22Rv1 (cell line): ENCODE measurements at regions not wholly inside any gene's neighbourhood (a gene's known extent, or its start where the extent isn't known, plus 50 kb on each side); places are given as distances from the start of the nearest gene placed in this dataset.
"Not testable (repeated sequence)": the region's sequence is repeated elsewhere in the genome, so short reads cannot be mapped to it uniquely, and the experiment has no call there.

Experiments
- H3K27ac ChIP-seq: fragments of 450-650 bp; 2 replicates; pipeline ENCODE4 v1.5.1; 2017
- CTCF ChIP-seq: fragments of 450-650 bp; IDR thresholded peaks from 2 replicates; pipeline ENCODE4 v1.5.1; 2017; ENCODE audit warnings: mild to moderate bottlenecking
- ZFX ChIP-seq: fragments of 450-650 bp; IDR thresholded peaks from 2 replicates; pipeline ENCODE4 v1.6.1; 2017; ENCODE audit warnings: antibody characterized with exemption, borderline replicate concordance

- no peak for TF ChIP-seq CTCF
- no peak overlapping the region for H3K27ac ChIP-seq
Measured at GRCh38 chr9:24011009-24011717, 185.1 kb upstream of the ELAVL2 start.

DNA sequence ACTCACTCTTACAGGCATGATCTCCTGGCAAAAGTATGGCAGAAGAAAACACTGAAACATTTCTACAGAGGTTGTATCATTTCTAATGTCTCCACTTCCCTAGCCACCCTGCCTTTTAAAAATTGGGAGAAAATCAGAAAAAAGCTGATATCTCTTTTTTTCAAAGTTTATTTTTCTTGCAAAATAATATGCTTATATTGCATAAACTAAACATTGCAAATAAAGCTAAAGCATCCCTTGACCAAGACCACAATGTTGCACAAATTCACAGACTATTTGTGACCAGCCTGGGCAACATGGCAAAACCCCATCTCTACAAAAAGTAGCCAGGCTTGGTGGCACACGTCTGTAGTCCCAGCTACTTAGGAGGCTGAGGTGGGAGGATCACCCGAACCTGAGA lies 183.3 kb upstream of the ELAVL2 start:
- no peak overlapping the region for H3K27ac ChIP-seq
- TF ChIP-seq CTCF (no peak), ZFX (no peak)

DNA sequence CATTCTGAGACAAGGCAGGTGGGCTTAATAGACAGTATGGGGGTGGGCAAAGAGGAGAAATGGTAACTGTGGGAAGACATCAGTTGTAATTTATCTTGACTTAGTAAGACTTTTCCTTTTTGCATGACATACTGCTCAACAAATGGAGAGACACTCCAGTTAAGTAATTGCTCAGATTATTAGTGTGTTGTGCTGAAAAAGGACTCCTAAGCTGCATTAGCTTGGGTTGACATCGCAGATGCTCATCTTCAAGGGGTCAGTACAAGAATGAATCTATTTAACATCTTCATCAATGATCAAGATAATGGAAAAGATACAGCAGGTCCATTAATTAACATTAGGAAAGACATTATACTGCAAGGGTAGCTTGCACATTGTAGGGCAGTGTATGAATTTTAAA lies 181.1 kb upstream of the ELAVL2 start:
- H3K27ac ChIP-seq, result no peak overlapping the region
- no peak for TF ChIP-seq CTCF
- TF ChIP-seq ZFX, result no peak

- not testable (repeated sequence) for H3K27ac ChIP-seq
Measured at GRCh38 chr9:23991874-23992273, 165.8 kb upstream of the ELAVL2 start.

DNA sequence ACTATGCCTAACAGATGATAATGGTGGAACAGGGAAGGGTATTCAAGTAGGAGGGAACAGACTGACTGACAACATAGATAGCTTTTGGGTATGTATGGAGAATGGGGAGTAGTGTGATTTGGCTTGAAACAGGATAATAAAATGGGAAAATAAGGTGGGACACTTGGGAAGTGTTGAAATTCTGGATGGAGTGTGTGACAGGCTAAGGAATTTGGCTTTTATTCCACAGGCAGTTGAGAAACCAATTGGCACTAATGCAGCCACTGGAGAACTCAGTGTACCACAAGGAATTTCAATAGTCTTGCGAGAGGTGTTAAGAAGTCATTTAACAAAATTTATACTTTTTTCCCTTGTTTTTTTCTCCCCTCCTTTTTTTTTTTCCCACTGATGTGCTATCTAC lies 153.5 kb upstream of the ELAVL2 start:
- no peak overlapping the region for H3K27ac ChIP-seq
- TF ChIP-seq ZFX (no peak), CTCF (no peak)

DNA sequence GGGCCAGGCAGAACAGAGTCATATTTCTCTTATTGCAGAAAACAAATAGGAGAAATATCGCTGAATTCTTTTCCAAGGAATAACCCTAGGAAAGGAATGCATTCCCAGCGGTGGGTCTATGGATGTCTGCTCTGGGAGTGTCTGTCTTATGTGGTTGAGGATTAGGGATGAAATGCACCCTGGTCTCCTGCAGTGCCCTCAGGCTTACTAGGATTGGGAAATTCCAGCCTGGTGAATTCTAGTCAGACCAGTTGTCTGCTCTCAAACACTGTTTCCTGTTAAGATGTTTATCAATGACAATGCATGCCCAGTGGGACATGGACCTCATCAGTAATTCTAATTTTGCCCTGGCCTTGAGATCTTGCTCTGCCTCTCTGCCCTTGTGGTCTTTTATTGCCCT lies 136.1 kb upstream of the ELAVL2 start:
- TF ChIP-seq CTCF (no peak), ZFX (no peak)

DNA sequence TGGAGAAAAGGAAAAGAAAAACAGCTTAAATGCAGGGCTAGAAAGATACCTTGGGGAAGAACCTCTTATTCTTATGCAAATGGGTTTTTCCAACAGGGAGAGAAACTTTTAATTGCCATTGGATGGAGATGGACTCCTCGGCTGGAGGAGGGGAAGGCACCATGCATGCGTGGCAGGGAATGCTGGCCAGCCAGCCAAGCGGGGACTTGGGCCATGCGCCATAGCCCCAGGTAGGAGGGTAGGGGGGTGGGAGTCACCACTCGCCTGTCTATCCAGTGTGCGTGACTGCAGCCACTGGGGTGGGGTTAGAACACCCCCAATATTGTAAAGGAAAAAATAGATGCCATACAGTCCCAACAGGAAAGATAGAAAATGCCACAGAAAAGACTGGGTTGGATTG lies 119.9 kb upstream of the ELAVL2 start:
- no peak overlapping the region for H3K27ac ChIP-seq
- TF ChIP-seq ZFX, result no peak
- TF ChIP-seq CTCF, result no peak

More for the DNA sequence above, 136.1 kb upstream of the ELAVL2 start:
- H3K27ac ChIP-seq, result no peak overlapping the region

DNA sequence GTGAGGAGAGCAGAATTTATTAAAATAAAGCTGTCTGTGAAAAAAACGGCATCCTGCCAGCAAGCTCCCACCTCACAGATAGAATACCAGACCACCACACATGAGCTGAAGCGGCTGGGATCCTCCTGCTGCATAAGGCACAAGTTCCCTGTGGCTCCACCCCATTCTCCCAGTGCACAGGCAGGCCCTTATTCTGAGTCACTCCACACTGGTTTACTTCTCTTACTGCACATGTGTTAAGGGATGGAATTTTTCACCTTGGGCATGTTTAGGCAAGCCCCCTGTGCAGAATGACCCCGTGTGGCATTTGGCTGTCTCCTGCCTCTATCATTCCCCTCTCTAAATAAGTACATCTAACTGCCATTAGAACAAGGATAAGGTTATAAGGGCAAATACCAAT lies 115.0 kb upstream of the ELAVL2 start:
- H3K27ac ChIP-seq, result no peak overlapping the region
- TF ChIP-seq CTCF, result no peak
- no peak for TF ChIP-seq ZFX
